Sigmoid colon (tissue), 4 donors: ENCODE measurements at regions not wholly inside any gene's neighbourhood (a gene's known extent, or its start where the extent isn't known, plus 50 kb on each side); places are given as distances from the start of the nearest gene placed in this dataset.
"Not testable (repeated sequence)": the region's sequence is repeated elsewhere in the genome, so short reads cannot be mapped to it uniquely, and the experiment has no call there.

Experiments
- EP300 ChIP-seq, 4 donors: sonication (generic); formaldehyde crosslinking; IDR thresholded peaks; one replicate each; pipeline ENCODE4 v1.6.1; 2017; ENCODE audit warnings: antibody characterized with exemption in 4 of 4
- POLR2A ChIP-seq, 2 donors: fragments of 450-650 bp; IDR thresholded peaks; one replicate each; pipeline ENCODE4 v1.6.1; 2016; ENCODE audit warnings: antibody characterized with exemption in 2 of 2, mild to moderate bottlenecking in 2 of 2, moderate library complexity in 2 of 2
- POLR2AphosphoS5 ChIP-seq, 4 donors: sonication (generic); formaldehyde crosslinking; IDR thresholded peaks; one replicate each; pipeline ENCODE4 v1.6.1; 2017; ENCODE audit warnings: antibody characterized with exemption in 4 of 4
- TF ChIP-seq, protein P1 (sequence below), 4 experiments: fragments of 450-650 bp in 3 of 4; fragments of 200-600 bp in 1 of 4; IDR thresholded peaks; one replicate each; pipeline ENCODE4 v1.5.1; 2016 to 2019; ENCODE audit warnings: antibody characterized with exemption in 4 of 4, mild to moderate bottlenecking in 3 of 4, moderate library complexity in 2 of 4

DNA sequence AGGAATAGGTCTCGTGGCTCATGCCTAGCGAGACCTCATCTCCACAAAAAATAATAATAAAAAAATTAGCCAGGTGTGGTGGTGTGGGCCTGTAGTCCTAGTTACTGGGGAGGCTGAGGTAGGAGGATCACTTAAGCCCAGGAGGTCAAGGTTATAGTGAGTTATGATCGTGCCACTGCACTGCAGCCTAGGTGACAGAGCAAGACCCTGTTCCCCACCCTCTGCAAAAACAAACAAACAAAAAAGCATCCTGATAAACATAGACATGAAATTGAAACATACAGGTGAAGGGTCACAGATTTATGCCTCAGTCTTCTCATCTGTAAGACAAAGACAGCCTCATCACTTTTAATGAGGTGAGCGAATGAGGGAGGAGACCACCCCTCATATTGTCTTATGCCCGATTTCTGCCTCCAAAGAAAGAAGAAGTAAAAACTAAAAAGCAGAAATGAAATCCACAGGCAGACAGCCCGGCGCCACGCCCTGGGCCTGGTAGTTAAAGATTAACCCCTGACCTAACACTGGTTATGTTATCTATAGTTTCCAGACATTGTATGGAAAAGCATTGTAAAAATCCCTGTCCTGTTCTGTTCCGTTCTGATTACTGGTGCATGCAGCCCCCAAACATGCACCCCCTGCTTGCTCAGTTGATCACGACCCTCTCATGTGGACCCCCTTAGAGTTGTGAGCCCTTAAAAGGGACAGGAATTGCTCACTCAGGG, 138.5 kb downstream of the OR2B2 start:
- TF ChIP-seq, protein P1, sequence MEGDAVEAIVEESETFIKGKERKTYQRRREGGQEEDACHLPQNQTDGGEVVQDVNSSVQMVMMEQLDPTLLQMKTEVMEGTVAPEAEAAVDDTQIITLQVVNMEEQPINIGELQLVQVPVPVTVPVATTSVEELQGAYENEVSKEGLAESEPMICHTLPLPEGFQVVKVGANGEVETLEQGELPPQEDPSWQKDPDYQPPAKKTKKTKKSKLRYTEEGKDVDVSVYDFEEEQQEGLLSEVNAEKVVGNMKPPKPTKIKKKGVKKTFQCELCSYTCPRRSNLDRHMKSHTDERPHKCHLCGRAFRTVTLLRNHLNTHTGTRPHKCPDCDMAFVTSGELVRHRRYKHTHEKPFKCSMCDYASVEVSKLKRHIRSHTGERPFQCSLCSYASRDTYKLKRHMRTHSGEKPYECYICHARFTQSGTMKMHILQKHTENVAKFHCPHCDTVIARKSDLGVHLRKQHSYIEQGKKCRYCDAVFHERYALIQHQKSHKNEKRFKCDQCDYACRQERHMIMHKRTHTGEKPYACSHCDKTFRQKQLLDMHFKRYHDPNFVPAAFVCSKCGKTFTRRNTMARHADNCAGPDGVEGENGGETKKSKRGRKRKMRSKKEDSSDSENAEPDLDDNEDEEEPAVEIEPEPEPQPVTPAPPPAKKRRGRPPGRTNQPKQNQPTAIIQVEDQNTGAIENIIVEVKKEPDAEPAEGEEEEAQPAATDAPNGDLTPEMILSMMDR (IDR thresholded peaks at IDR 0.05): not testable (repeated sequence)
- TF ChIP-seq POLR2AphosphoS5, EP300, POLR2A (IDR thresholded peaks at IDR 0.05): not testable (repeated sequence)
